ENCODE measurements at regions not wholly inside any gene's neighbourhood (a gene's known extent, or its start where the extent isn't known, plus 50 kb on each side); places are given as distances from the start of the nearest gene placed in this dataset.

- H3K27me3 ChIP-seq: no peaks in the 10 kb centered on the region
- H3K36me3 ChIP-seq: no peaks in the 10 kb centered on the region
- H3K4me3 ChIP-seq: no peak overlapping the region
- no peaks in the 10 kb centered on the region for H3K9me3 ChIP-seq
- 73 to 75% methylated on average over 2 of the region's 2 CpGs for WGBS, 2 donors
- no peak for TF ChIP-seq EP300 (IDR thresholded peaks at IDR 0.05)
- TF ChIP-seq, protein P1, sequence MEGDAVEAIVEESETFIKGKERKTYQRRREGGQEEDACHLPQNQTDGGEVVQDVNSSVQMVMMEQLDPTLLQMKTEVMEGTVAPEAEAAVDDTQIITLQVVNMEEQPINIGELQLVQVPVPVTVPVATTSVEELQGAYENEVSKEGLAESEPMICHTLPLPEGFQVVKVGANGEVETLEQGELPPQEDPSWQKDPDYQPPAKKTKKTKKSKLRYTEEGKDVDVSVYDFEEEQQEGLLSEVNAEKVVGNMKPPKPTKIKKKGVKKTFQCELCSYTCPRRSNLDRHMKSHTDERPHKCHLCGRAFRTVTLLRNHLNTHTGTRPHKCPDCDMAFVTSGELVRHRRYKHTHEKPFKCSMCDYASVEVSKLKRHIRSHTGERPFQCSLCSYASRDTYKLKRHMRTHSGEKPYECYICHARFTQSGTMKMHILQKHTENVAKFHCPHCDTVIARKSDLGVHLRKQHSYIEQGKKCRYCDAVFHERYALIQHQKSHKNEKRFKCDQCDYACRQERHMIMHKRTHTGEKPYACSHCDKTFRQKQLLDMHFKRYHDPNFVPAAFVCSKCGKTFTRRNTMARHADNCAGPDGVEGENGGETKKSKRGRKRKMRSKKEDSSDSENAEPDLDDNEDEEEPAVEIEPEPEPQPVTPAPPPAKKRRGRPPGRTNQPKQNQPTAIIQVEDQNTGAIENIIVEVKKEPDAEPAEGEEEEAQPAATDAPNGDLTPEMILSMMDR (IDR thresholded peaks at IDR 0.05): no peak
- no peak for TF ChIP-seq POLR2A (IDR thresholded peaks at IDR 0.05)
- no peak for DNase-seq (ENCODE audit: low spot score in 2 of 2)
- peaks cover 0 to 16% (median 2%) of the 10 kb centered on the region in 4 donors for H3K4me1 ChIP-seq
- H3K27ac ChIP-seq: no peak overlapping the region
These were observed 210.6 kb downstream of the KDR start for GRCh38 chr4:54914781-54915180.

- no peaks in the 10 kb centered on the region for H3K27me3 ChIP-seq
- H3K27ac ChIP-seq: peak overlapping the region in 2 of 4 donors; percentile 49 to 56
- WGBS, 2 donors: 52 to 56% methylated on average over 8 of the region's 8 CpGs
- no peaks in the 10 kb centered on the region for H3K9me3 ChIP-seq
- no peak overlapping the region for H3K4me3 ChIP-seq
- TF ChIP-seq POLR2A (IDR thresholded peaks at IDR 0.05): no peak
- TF ChIP-seq EP300 (IDR thresholded peaks at IDR 0.05): no peak
- TF ChIP-seq, protein P1 (IDR thresholded peaks at IDR 0.05): no peak
- DNase-seq (ENCODE audit: low spot score in 2 of 2): no peak
- H3K4me1 ChIP-seq: peaks cover 0 to 16% (median 2%) of the 10 kb centered on the region in 4 donors
- no peaks in the 10 kb centered on the region for H3K36me3 ChIP-seq
These were observed 211.5 kb downstream of the KDR start for GRCh38 chr4:54913751-54914526.

GRCh38 chr4:54912155-54912554 is 213.2 kb downstream of the KDR start:
- WGBS, 2 donors: 86 to 87% methylated on average over 3 of the region's 3 CpGs
- Histone ChIP-seq H3K4me1 (peaks cover 0 to 16% (median 2%) of the 10 kb centered on the region in 4 donors), H3K27me3 (no peaks in the 10 kb centered on the region), H3K9me3 (peaks cover 0 to 2% (median 0%) of the 10 kb centered on the region in 4 donors), H3K4me3 (no peak overlapping the region), H3K36me3 (no peaks in the 10 kb centered on the region), H3K27ac (no peak overlapping the region)
- no peak for DNase-seq (ENCODE audit: low spot score in 2 of 2)
- TF ChIP-seq, protein P1 (IDR thresholded peaks at IDR 0.05): no peak
- no peak for TF ChIP-seq POLR2A (IDR thresholded peaks at IDR 0.05)
- TF ChIP-seq EP300 (IDR thresholded peaks at IDR 0.05): no peak

DNA sequence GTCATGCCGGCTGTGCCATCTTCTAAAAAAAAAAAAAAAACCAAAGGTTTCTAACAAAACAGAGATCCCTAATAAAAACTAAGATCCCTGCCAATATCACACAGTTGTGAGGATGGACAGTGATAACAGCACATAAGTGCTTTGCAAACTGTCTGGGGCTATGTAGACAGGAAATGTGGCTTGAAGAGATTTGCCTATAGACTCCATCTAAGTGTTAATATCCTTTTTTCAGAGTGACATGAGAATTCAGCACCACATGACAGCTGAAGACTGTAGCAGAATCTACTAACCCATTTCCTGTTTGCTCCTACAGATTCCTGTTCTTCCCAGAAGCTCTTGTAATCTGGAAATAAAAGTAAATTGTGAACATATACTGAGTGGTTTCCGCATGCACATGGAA is 215.4 kb downstream of the KDR start:
- no peak for DNase-seq (ENCODE audit: low spot score in 2 of 2)
- Histone ChIP-seq H3K36me3 (no peaks in the 10 kb centered on the region), H3K4me3 (no peak overlapping the region), H3K27ac (no peak overlapping the region), H3K4me1 (peaks cover 0 to 16% (median 2%) of the 10 kb centered on the region in 4 donors), H3K9me3 (peaks cover 0 to 6% (median 0%) of the 10 kb centered on the region in 4 donors), H3K27me3 (no peaks in the 10 kb centered on the region)
- TF ChIP-seq POLR2A (IDR thresholded peaks at IDR 0.05): no peak
- no peak for TF ChIP-seq EP300 (IDR thresholded peaks at IDR 0.05)
- TF ChIP-seq, protein P1 (IDR thresholded peaks at IDR 0.05): no peak
- 81 to 86% methylated on average over 2 of the region's 2 CpGs for WGBS, 2 donors

- no peak overlapping the region for H3K4me3 ChIP-seq
- H3K4me1 ChIP-seq: peaks cover 0 to 11% (median 1%) of the 10 kb centered on the region in 4 donors
- no peak for DNase-seq (ENCODE audit: low spot score in 2 of 2)
- 61 to 63% methylated on average over 3 of the region's 3 CpGs for WGBS, 2 donors
- H3K27me3 ChIP-seq: no peaks in the 10 kb centered on the region
- no peaks in the 10 kb centered on the region for H3K36me3 ChIP-seq
- no peak overlapping the region for H3K27ac ChIP-seq
- no peak for TF ChIP-seq POLR2A (IDR thresholded peaks at IDR 0.05)
- TF ChIP-seq EP300 (IDR thresholded peaks at IDR 0.05): no peak
- TF ChIP-seq, protein P1 (IDR thresholded peaks at IDR 0.05): no peak
- peaks cover 0 to 6% (median 0%) of the 10 kb centered on the region in 4 donors for H3K9me3 ChIP-seq
These were observed 216.6 kb downstream of the KDR start for GRCh38 chr4:54908763-54909162.

All from tibial nerve (tissue), 4 donors.